ENCODE measurements at regions not wholly inside any gene's neighbourhood (a gene's known extent, or its start where the extent isn't known, plus 50 kb on each side); places are given as distances from the start of the nearest gene placed in this dataset.

DNA sequence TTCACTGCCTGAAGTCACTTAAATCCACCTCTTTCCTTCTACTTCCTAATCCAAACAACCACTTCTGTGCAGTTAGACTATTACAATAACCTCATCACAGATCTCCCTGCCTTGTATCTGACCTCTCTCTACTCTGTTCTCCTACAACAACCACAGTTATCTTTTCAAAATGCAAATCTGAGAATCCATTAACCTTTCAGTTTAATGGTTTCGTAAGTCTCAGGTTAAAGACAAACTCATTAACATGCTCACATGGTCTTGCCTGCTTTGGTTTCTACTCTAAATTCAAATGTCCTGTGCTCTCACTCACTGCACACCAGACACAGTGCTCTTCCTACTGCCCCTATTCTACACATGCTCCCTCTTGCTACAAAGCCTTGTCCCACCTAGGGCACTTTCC is 406.5 kb upstream of the THBS1 start:
- Histone ChIP-seq H3K27ac (no peak overlapping the region), H3K4me3 (ENCODE audit: low read depth, low read length) (no peak overlapping the region), H3K27me3 (replicated peaks) (no peaks in the 10 kb centered on the region), H3K36me3 (replicated peaks) (no peaks in the 10 kb centered on the region)
- TF ChIP-seq, protein P1, sequence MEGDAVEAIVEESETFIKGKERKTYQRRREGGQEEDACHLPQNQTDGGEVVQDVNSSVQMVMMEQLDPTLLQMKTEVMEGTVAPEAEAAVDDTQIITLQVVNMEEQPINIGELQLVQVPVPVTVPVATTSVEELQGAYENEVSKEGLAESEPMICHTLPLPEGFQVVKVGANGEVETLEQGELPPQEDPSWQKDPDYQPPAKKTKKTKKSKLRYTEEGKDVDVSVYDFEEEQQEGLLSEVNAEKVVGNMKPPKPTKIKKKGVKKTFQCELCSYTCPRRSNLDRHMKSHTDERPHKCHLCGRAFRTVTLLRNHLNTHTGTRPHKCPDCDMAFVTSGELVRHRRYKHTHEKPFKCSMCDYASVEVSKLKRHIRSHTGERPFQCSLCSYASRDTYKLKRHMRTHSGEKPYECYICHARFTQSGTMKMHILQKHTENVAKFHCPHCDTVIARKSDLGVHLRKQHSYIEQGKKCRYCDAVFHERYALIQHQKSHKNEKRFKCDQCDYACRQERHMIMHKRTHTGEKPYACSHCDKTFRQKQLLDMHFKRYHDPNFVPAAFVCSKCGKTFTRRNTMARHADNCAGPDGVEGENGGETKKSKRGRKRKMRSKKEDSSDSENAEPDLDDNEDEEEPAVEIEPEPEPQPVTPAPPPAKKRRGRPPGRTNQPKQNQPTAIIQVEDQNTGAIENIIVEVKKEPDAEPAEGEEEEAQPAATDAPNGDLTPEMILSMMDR (IDR thresholded peaks at IDR 0.05; ENCODE audit: low read depth, low read length, missing control alignments) = no peak
- no peak for DNase-seq
- in situ Hi-C loops (cut with HindIII; ENCODE audit: low pct_ligation_motif_present, low sequenced_read_pairs) = no loop called here

GRCh38 chr15:39176030-39176429 is 404.8 kb upstream of the THBS1 start:
- Histone ChIP-seq H3K36me3 (replicated peaks) (no peaks in the 10 kb centered on the region), H3K27me3 (replicated peaks) (no peaks in the 10 kb centered on the region), H3K27ac (no peak overlapping the region), H3K4me3 (ENCODE audit: low read depth, low read length) (no peak overlapping the region)
- no peak for DNase-seq
- in situ Hi-C loops (cut with HindIII; ENCODE audit: low pct_ligation_motif_present, low sequenced_read_pairs) = loop anchor here (25.0 kb wide), 1 partner anchor 186 kb away; no protein-coding TSS in a partner anchor
- TF ChIP-seq, protein P1 (IDR thresholded peaks at IDR 0.05; ENCODE audit: low read depth, low read length, missing control alignments) = no peak

DNA sequence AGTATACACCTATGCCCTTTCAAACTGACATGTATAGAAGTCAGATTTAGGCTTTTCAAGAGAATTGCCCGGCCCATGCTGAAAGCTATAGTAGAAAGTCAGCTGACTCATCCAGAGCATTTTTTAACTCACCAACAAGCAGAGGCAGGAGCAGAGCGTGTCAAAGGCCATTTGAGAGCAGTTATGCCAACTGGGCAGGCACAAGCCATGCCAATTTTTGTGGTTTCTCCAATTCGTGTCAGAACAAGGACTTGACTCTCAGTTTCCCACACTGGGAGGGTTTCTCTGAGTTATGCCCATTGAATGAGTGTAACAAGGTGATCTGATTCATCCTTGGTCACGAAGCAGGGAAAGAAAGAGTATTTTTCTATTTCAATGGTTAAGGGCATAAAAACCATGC is 403.3 kb upstream of the THBS1 start:
- no peaks in the 10 kb centered on the region for H3K36me3 ChIP-seq (replicated peaks)
- DNase-seq = no peak
- in situ Hi-C loops (cut with HindIII; ENCODE audit: low pct_ligation_motif_present, low sequenced_read_pairs) = loop anchor here (25.0 kb wide), 1 partner anchor 185 kb away; no protein-coding TSS in a partner anchor
- TF ChIP-seq, protein P1 (IDR thresholded peaks at IDR 0.05; ENCODE audit: low read depth, low read length, missing control alignments) = no peak
- no peak overlapping the region for H3K27ac ChIP-seq
- H3K4me3 ChIP-seq (ENCODE audit: low read depth, low read length) = no peak overlapping the region
- H3K27me3 ChIP-seq (replicated peaks) = no peaks in the 10 kb centered on the region

DNA sequence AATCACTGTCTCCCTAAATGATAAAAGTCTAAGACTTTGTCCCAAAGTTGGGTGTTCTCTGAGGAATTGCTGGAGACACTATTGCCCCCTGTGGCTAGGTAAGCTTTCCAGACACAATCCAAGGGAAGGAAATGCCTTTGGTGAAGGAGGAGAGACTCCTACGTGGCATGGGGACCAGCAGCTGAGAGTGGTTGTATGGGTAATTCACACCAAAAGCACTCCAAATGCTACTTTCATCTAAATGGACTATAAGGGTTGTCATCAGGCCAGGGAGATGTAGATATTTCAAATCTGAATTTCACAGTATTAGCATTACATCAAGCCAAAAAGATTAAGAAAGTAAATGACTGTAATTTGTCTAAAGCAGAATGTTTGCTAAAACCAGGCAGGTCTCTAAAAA is 400.8 kb upstream of the THBS1 start:
- Histone ChIP-seq H3K36me3 (replicated peaks) (no peaks in the 10 kb centered on the region), H3K27me3 (replicated peaks) (no peaks in the 10 kb centered on the region), H3K27ac (no peak overlapping the region), H3K4me3 (ENCODE audit: low read depth, low read length) (no peak overlapping the region)
- in situ Hi-C loops (cut with HindIII; ENCODE audit: low pct_ligation_motif_present, low sequenced_read_pairs) = loop anchor here (25.0 kb wide), 1 partner anchor 182 kb away; no protein-coding TSS in a partner anchor
- TF ChIP-seq, protein P1 (IDR thresholded peaks at IDR 0.05; ENCODE audit: low read depth, low read length, missing control alignments) = no peak
- DNase-seq = no peak

DNA sequence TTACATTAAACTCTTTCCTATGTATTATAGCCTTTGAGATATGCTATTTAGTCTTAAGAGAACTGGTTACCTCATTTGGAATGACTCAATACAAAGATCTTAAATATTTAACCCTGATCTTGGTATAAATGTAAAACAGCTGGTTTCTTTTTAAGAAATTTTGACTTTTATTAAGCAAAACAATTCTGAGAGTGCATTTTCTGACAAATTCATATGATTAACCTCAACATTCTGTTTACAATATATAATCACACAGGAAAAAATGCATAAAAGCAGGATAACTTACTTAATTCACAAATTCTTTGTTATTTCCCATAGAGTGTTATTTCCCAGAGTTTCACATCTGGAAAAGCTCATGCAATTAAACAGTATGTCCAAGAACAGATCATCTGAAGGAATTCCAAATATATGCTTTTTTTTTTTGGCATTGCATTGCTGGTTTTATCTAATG is 400.4 kb upstream of the THBS1 start:
- Histone ChIP-seq H3K27ac (no peak overlapping the region), H3K4me3 (ENCODE audit: low read depth, low read length) (no peak overlapping the region), H3K36me3 (replicated peaks) (no peaks in the 10 kb centered on the region), H3K27me3 (replicated peaks) (no peaks in the 10 kb centered on the region)
- in situ Hi-C loops (cut with HindIII; ENCODE audit: low pct_ligation_motif_present, low sequenced_read_pairs) = loop anchor here (25.0 kb wide), 1 partner anchor 182 kb away; no protein-coding TSS in a partner anchor
- no peak for DNase-seq
- TF ChIP-seq, protein P1 (IDR thresholded peaks at IDR 0.05; ENCODE audit: low read depth, low read length, missing control alignments) = no peak

Measured in brain microvascular endothelial cell (primary cell).